H9 (cell line): ENCODE measurements at regions not wholly inside any gene's neighbourhood (a gene's known extent, or its start where the extent isn't known, plus 50 kb on each side); places are given as distances from the start of the nearest gene placed in this dataset.

Experiments
- DNase-seq: peaks from one replicate; pipeline ENCODE4 v3.0.0-alpha.2; 2017
- H2AFZ ChIP-seq: one replicate; pipeline ENCODE4 v1.6.1; 2013; ENCODE audit warnings: mild to moderate bottlenecking, low read length, control low read depth, moderate library complexity
- H2AK5ac ChIP-seq: 2 replicates; pipeline ENCODE4 v1.6.1; 2013; ENCODE audit warnings: low read length, control low read depth, mixed read lengths; ENCODE audit not compliant: insufficient read length
- H2BK120ac ChIP-seq: one replicate; pipeline ENCODE4 v1.6.1; 2013; ENCODE audit warnings: low read depth, mild to moderate bottlenecking, low read length, control low read depth, inconsistent platforms; ENCODE audit not compliant: poor library complexity, severe bottlenecking
- H2BK12ac ChIP-seq: 2 replicates; pipeline ENCODE4 v1.6.1; 2013; ENCODE audit warnings: low read length, control low read depth, mixed read lengths, low read depth; ENCODE audit not compliant: insufficient read length
- H2BK15ac ChIP-seq: 2 replicates; pipeline ENCODE4 v1.6.1; 2013; ENCODE audit warnings: low read depth, low read length, control low read depth
- H2BK20ac ChIP-seq: one replicate; pipeline ENCODE4 v1.6.1; 2013; ENCODE audit warnings: low read depth, mild to moderate bottlenecking, low read length, control low read depth, inconsistent platforms; ENCODE audit not compliant: poor library complexity, severe bottlenecking
- H2BK5ac ChIP-seq: 2 replicates; pipeline ENCODE4 v1.6.1; 2013; ENCODE audit warnings: low read length, control low read depth, mixed read lengths; ENCODE audit not compliant: insufficient read length
- H3K14ac ChIP-seq: 2 replicates; pipeline ENCODE4 v1.6.1; 2013; ENCODE audit warnings: low read length, control low read depth; ENCODE audit not compliant: insufficient read depth
- H3K18ac ChIP-seq: 2 replicates; pipeline ENCODE4 v1.6.1; 2013; ENCODE audit warnings: low read depth, mild to moderate bottlenecking, mixed read lengths, low read length, control low read depth; ENCODE audit not compliant: insufficient read length
- H3K23ac ChIP-seq: 2 replicates; pipeline ENCODE4 v1.6.1; 2013; ENCODE audit warnings: low read length, control low read depth, mixed read lengths, low read depth; ENCODE audit not compliant: insufficient read length
- H3K23me2 ChIP-seq: 2 replicates; pipeline ENCODE4 v1.6.1; 2013; ENCODE audit warnings: low read depth, mild to moderate bottlenecking, mixed read lengths, low read length, control low read depth; ENCODE audit not compliant: insufficient read length, poor library complexity, severe bottlenecking
- H3K27ac ChIP-seq: 2 replicates; pipeline ENCODE4 v1.5.1; 2013; ENCODE audit warnings: low read length, control low read depth, mixed read lengths, low read depth; ENCODE audit not compliant: insufficient read length
- H3K27me3 ChIP-seq: 2 replicates; pipeline ENCODE4 v1.6.1; 2013; ENCODE audit warnings: low read length, control low read depth, inconsistent platforms; ENCODE audit not compliant: insufficient read depth
- H3K4ac ChIP-seq: 2 replicates; pipeline ENCODE4 v1.6.1; 2013; ENCODE audit warnings: low read depth, mild to moderate bottlenecking, control low read depth, inconsistent platforms, low read length, moderate library complexity
- H3K4me1 ChIP-seq: 2 replicates; pipeline ENCODE4 v1.6.1; 2013; ENCODE audit warnings: low read length, control low read depth, inconsistent platforms; ENCODE audit not compliant: insufficient read depth
- H3K4me2 ChIP-seq: 2 replicates; pipeline ENCODE4 v1.6.1; 2013; ENCODE audit warnings: low read length, control low read depth, mixed read lengths; ENCODE audit not compliant: insufficient read length, insufficient read depth
- H3K56ac ChIP-seq: 2 replicates; pipeline ENCODE4 v1.6.1; 2013; ENCODE audit warnings: low read depth, mild to moderate bottlenecking, mixed read lengths, low read length, control low read depth; ENCODE audit not compliant: insufficient read length
- H3K79me1 ChIP-seq: 2 replicates; pipeline ENCODE4 v1.6.1; 2013; ENCODE audit warnings: low read depth, mild to moderate bottlenecking, moderate library complexity, low read length, control low read depth, inconsistent platforms; ENCODE audit not compliant: insufficient read depth, poor library complexity, severe bottlenecking
- H3K79me2 ChIP-seq: 2 replicates; pipeline ENCODE4 v1.6.1; 2013; ENCODE audit warnings: low read length, control low read depth, inconsistent platforms; ENCODE audit not compliant: insufficient read depth
- H3K9ac ChIP-seq: 2 replicates; pipeline ENCODE4 v1.6.1; 2013; ENCODE audit warnings: low read length, control low read depth, mixed read lengths; ENCODE audit not compliant: insufficient read length; ENCODE audit errors: extremely low read depth
- H3K9me3 ChIP-seq: one replicate; pipeline ENCODE4 v1.6.1; 2013; ENCODE audit warnings: low read depth, low read length, inconsistent platforms; ENCODE audit not compliant: control insufficient read depth
- H3T11ph ChIP-seq: one replicate; pipeline ENCODE4 v1.6.1; 2013; ENCODE audit warnings: mild to moderate bottlenecking, low read length, control low read depth, inconsistent platforms
- H4K20me1 ChIP-seq: one replicate; pipeline ENCODE4 v1.6.1; 2013; ENCODE audit not compliant: control insufficient read depth, insufficient read length, insufficient read depth
- H4K5ac ChIP-seq: 2 replicates; pipeline ENCODE4 v1.6.1; 2013; ENCODE audit warnings: low read depth, mild to moderate bottlenecking, mixed read lengths, low read length, control low read depth; ENCODE audit not compliant: insufficient read length
- H4K8ac ChIP-seq: replicated peaks from 2 replicates; pipeline ENCODE4 v1.6.1; 2013; ENCODE audit warnings: low read length, control low read depth, mixed read lengths, low read depth; ENCODE audit not compliant: insufficient read length
- H4K91ac ChIP-seq: 2 replicates; pipeline ENCODE4 v1.6.1; 2013; ENCODE audit warnings: low read depth, mild to moderate bottlenecking, moderate library complexity, mixed read lengths, low read length, control low read depth; ENCODE audit not compliant: insufficient read length
- H3K27ac Mint-ChIP-seq, 3 experiments: 2 replicates in 2 of 3; 3 replicates in 1 of 3; pipeline ENCODE4 v1.8.0; 2020 to 2021; ENCODE audit warnings: mixed read lengths in 3 of 3, mild to moderate bottlenecking in 1 of 3, moderate library complexity in 1 of 3
- H3K27me3 Mint-ChIP-seq: 2 replicates; pipeline ENCODE4 v1.8.0; 2021; ENCODE audit warnings: low read depth, mild to moderate bottlenecking, moderate library complexity, mixed read lengths
- H3K36me3 Mint-ChIP-seq, 3 experiments: 2 replicates in 2 of 3; 3 replicates in 1 of 3; pipeline ENCODE4 v1.8.0; 2020 to 2021; ENCODE audit warnings: low read depth in 3 of 3, mixed read lengths in 3 of 3; ENCODE audit not compliant: insufficient read depth in 1 of 3
- H3K4me1 Mint-ChIP-seq, 2 experiments: 2 replicates each; pipeline ENCODE4 v1.8.0; 2020; ENCODE audit warnings: mixed read lengths in 2 of 2
- H3K4me3 Mint-ChIP-seq, 2 experiments: 2 replicates in 1 of 2; 3 replicates in 1 of 2; pipeline ENCODE4 v1.8.0; 2020 to 2021; ENCODE audit warnings: mild to moderate bottlenecking in 2 of 2, mixed read lengths in 2 of 2, moderate library complexity in 1 of 2
- H3K9me3 Mint-ChIP-seq, 2 experiments: 2 replicates in 1 of 2; 3 replicates in 1 of 2; pipeline ENCODE4 v1.8.0; 2020; ENCODE audit warnings: mild to moderate bottlenecking in 2 of 2, mixed read lengths in 2 of 2, moderate library complexity in 1 of 2
- WGBS: extraction: QIAGEN DNeasy Blood & Tissue Kit; methylation state at CpG from one replicate; pipeline ENCODE4 v1.1.7; 2013; ENCODE audit warnings: missing lambda C conversion rate, low lambda C conversion rate, mixed read lengths; ENCODE audit not compliant: insufficient read length; ENCODE audit errors: extremely low coverage; 5-methylcytosine and 5-hydroxymethylcytosine counted together
- TF ChIP-seq, protein P1 (sequence below): fragments of 200-600 bp; sonication (generic); conservative IDR thresholded peaks from 3 replicates; pipeline ENCODE4 v1.8.0; 2021; ENCODE audit warnings: antibody characterized with exemption, mild to moderate bottlenecking

DNA sequence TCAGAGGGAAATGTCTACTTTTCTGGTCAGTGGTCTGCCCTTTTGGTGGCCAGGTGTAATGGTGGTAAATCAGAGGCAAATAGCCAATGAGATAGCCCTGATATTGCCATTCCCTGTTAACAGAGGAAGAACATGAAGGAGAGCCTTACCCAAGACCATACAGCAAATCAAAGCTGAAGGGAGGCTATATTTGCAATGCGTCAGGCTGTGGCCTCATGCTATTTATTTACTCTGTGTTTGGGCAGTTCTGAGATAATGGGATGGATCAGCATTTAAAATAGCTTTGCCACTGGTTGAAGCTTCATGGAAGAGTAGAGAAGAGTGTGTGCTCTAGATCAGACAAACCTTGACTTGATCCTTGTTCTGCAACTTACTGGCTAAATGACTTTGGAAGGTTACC lies 73.3 kb upstream of the MAML3 start:
- no peak overlapping the region for H2AK5ac ChIP-seq
- no peak overlapping the region for H2BK120ac ChIP-seq
- no peak overlapping the region for H2AFZ ChIP-seq
- peaks cover 0 to 3% of the 10 kb centered on the region in 2 experiments; a peak in 1 of 5 replicates for H3K9me3 Mint-ChIP-seq
- no CpG with 5 or more reads among the region's 1 CpG for WGBS
- no peak overlapping the region for H4K5ac ChIP-seq
- no peak overlapping the region for H3T11ph ChIP-seq
- no peak overlapping the region for H3K18ac ChIP-seq
- H3K4me1 Mint-ChIP-seq: peaks cover 21 to 23% of the 10 kb centered on the region in 2 experiments
- no peak overlapping the region for H3K4ac ChIP-seq
- no peak for DNase-seq
- no peak overlapping the region for H3K9ac ChIP-seq
- H3K79me1 ChIP-seq: no peaks in the 10 kb centered on the region
- no peaks in the 10 kb centered on the region; the same call in 1 of the 2 replicates for H3K79me2 ChIP-seq
- H2BK15ac ChIP-seq: no peak overlapping the region
- no peak overlapping the region for H3K27ac Mint-ChIP-seq
- H3K4me3 Mint-ChIP-seq: no peak overlapping the region
- TF ChIP-seq, protein P1, sequence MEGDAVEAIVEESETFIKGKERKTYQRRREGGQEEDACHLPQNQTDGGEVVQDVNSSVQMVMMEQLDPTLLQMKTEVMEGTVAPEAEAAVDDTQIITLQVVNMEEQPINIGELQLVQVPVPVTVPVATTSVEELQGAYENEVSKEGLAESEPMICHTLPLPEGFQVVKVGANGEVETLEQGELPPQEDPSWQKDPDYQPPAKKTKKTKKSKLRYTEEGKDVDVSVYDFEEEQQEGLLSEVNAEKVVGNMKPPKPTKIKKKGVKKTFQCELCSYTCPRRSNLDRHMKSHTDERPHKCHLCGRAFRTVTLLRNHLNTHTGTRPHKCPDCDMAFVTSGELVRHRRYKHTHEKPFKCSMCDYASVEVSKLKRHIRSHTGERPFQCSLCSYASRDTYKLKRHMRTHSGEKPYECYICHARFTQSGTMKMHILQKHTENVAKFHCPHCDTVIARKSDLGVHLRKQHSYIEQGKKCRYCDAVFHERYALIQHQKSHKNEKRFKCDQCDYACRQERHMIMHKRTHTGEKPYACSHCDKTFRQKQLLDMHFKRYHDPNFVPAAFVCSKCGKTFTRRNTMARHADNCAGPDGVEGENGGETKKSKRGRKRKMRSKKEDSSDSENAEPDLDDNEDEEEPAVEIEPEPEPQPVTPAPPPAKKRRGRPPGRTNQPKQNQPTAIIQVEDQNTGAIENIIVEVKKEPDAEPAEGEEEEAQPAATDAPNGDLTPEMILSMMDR: no peak
- no peak overlapping the region for H3K56ac ChIP-seq
- no peak overlapping the region for H3K27ac ChIP-seq
- no peaks in the 10 kb centered on the region for H4K20me1 ChIP-seq
- H3K23ac ChIP-seq: no peak overlapping the region
- H3K9me3 ChIP-seq: no peaks in the 10 kb centered on the region
- no peaks in the 10 kb centered on the region for H3K27me3 ChIP-seq
- H3K14ac ChIP-seq: no peak overlapping the region; the same call in 1 of the 2 replicates
- peaks cover 3% of the 10 kb centered on the region; the same call in 1 of the 2 replicates for H3K4me1 ChIP-seq
- no peak overlapping the region for H4K91ac ChIP-seq
- H3K4me2 ChIP-seq: no peak overlapping the region
- no peaks in the 10 kb centered on the region; a peak in 1 of 7 replicates for H3K36me3 Mint-ChIP-seq
- H2BK20ac ChIP-seq: no peak overlapping the region
- no peaks in the 10 kb centered on the region; the same call in 1 of the 2 replicates for H3K27me3 Mint-ChIP-seq
- no peak overlapping the region for H4K8ac ChIP-seq
- no peaks in the 10 kb centered on the region for H3K23me2 ChIP-seq
- H2BK12ac ChIP-seq: no peak overlapping the region
- no peak overlapping the region for H2BK5ac ChIP-seq
